ENCODE measurements at regions not wholly inside any gene's neighbourhood (a gene's known extent, or its start where the extent isn't known, plus 50 kb on each side); places are given as distances from the start of the nearest gene placed in this dataset.

DNA sequence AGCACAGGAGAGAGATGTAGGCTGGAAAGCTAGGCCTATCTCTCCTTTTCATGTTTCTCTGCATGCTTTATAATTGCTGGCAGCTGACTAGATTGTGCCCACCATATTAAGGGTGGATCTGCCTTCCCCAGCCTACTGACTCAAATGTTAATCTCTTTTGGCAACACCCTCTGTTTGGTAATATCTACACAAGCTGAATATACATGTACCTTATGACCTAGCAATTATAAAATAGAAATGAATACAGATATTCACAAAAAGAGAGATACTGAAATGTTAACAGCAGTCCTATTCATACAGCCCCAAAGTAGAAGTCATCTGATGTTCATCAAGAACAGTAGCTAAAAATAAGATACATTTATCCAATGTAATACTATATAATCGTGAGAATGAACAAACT, 429.6 kb downstream of the EPM2A start:
- no peak for DNase-seq

DNA sequence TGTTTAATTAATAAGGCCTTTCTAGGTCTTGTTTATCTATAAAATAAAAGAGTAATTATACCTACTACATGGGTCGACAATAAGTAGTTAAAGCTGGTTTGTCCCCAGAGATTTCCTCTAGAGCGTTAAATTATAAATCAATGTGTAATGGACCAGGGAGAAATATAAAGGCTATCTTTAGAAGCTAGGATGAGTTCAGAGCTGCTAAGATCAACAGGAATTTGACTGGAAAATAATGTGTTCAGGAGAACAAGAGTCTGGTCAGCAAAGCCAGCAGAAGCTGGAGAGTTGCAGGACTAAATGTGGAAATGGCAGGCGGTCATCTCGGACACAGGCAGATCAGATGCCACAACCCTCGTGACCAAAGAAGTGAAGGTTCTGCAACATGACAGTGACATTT, 428.8 kb downstream of the EPM2A start:
- DNase-seq = no peak

DNA sequence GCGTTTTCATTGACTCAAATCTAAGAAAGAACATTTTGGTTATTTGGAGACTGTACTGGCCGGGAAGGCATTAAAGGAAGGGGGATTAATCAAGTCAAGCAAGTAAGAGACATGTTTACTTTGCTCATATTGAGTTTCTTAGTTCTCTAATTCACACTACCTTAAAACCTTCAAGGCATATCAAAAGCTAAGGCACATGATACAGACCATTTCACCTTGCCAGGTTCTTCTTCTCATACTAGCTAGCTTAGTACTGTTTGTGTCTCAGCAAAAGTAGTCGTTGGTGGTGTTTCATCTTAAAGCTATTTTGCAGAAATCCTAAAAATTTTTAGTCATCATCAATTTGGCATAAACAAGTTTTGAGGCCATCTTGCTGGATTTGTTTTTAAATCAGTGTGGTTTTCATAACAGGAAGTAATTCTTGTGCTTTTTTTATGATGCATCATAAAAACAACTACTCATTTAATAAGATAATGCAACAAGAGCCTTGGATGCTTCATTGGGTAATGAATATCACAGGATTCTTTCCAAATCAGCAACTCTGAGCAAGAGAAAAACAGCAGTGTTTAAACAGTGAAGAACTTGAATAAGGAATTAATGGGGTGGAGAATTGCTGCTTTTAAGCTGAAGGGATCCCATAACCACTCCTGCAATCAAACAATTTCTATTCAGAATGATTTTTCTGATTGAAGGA, 425.3 kb downstream of the EPM2A start:
- DNase-seq = no peak

DNA sequence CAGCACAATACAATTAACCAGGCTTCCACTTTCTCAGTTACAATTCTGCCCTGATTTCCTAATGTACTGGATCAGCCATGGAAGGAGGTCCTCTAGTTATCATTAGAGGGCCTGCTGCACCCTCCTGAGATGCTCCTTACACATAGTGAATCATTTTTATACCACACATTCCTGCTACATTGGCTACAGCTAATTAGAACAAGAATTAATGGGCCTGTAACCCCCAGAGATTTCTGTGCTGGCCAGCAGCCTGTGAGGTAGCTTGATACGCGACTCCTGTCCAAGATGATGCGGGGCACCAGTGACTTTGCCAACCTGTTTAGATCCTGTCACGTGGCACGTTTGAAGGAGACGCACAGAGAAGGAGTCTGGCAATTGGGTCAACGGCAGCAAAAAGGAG, 422.8 kb downstream of the EPM2A start:
- DNase-seq = no peak

DNA sequence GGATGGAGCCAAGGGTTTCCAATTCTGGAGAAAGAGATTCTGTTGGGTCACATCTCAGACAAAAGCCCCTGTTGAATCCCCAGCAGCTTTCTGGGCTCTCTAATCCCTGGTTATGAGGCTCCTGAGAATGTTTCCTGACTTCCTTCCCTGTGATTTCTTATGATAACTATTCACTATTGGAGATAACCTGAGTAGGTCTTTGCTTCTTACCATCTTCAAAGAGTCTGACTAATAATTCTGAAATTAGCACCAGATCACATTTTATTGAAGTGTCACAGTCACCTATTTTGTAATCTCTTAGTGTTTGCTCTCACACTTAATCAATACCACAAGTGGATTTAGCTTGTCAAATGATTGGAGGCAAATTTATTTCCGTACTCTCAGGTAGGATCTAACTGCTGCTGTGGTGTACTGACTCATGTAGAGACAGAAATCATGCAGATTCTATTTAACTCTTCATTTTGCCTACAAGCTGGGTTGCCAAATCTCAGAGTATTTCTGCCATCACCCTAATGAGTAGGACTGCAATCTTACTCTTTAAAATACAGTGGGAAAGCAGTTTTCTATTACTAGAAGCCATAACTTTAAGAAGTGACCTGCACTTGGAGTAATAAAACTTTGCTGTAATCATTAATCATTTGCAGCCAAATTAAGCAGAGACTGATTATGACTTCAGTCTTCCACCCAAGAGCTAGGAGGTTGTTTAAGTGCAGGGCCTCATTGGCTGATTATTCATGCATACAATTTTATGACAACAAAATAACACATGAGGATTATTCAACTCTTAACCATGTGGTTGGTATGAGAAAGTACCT, 422.1 kb downstream of the EPM2A start:
- DNase-seq = no peak

DNA sequence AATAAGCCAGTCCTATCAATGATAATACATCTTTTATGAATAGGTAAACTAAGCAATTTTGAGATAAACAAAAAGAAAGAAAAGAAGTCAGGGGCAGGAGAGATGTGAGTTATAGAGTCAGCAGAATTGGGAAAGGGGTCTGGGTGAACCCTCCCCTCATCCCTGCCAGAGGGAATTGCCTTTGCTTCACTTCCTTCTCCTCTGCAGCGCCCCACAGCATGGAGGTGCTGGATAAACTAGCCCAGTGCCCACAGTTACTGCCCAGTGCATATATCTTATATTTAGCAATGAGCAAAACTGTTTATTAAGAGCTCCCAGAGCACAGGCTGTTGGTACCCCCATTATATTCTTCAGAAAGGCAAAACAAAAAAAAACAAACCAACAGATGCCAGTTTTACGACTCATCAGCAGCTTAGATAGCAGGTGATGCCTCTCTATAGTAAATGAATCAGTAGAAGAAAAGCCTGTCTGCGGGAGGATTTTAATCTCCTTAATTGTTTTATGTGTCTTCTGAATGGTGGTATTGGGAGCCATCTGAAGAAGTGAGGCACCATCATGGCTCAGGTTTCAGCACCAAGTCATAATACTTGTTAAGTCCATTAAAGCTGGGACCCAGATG, 419.2 kb downstream of the EPM2A start:
- no peak for DNase-seq

DNA sequence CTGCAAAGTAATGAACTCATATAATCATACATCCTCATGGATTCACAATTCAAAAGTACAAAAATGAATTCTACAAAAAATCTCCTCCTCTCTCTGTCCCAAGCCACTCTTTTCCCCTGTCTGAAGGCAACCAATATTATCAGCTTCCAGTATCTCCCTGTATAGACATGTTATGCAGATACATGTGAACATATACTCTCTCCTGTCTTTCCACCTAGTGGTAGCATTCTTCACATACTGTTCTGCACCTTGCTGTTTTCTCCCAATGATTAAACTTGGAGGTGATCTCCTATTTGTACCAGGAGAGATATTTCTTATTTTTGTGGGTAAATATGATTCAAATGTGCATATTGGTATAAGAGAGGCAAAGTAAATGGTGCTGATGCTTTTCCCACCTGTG, 416.4 kb downstream of the EPM2A start:
- DNase-seq = no peak

DNA sequence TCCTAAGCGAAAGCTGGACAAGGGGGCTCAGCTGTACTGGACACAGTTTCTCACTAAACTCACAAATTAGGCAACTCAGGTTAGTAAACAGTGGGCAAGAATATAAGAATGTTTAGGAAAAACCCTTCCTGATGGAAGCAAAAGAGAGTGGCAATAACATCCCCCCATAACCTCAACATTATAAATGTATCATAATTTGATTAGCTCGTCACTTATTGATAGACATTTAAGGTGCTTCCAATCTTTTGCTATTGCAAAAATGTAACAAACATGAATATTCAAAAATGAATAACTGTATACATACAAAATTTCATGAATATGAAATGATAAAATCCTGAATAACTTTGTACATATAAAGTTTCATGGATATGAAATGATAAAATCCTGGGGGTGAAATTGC, 415.7 kb downstream of the EPM2A start:
- DNase-seq = no peak

DNA sequence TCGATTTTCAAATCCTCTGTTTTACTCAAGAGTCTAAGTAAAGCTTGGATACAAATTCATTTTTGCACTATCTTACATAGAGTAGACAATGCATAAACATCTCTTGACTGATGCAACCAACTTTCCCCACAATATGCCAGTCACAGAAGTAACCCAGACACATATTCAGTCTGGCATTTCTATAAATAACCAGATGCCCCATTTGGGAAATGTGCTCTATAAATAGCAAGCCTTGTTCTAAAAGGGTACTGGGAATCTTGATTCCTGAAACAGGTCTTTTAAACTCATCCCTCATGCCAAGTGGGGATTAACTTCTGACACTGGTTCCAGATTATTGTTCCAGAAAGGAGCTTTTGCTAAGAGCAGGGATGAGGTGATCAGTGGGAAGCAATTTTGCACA, 411.7 kb downstream of the EPM2A start:
- no peak for DNase-seq

DNA sequence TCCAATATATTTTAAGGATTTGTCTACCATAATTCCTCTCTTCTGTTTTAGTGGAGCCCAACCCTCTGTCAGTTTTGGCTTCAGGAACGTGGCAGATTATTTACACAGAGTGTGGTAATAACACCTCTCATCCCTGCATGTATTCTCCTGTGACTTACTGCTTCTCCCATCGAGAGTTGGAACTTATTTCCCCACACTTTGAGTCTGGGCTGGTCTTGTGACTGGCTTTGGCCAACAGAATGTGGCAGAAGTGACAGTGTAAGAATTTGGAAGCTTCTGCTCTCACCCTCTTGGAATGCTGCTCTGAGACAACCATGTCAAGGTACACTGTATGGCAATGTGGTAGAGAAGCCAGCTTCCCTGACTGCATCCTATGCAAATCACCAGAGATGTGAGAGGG, 407.7 kb downstream of the EPM2A start:
- no peak for DNase-seq

DNA sequence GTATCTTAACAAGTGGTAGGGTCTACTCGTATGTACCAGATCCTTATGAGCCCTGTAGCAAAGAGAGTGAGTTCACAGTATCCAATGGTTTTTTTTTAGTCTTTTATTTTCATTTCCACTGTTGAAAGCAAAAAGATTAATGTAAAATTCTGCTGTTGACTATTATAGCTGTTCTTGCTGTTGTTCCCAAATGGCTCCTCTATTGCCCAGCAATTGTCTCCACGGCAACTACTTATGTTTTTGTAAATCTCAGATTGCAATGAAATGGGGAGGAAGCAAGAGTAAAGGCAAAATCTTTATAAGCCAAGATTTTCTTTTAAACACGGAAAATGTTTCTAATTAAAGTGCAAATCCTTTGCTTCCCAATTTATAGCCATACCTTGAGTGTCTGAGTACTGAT, 406.1 kb downstream of the EPM2A start:
- DNase-seq = no peak

DNA sequence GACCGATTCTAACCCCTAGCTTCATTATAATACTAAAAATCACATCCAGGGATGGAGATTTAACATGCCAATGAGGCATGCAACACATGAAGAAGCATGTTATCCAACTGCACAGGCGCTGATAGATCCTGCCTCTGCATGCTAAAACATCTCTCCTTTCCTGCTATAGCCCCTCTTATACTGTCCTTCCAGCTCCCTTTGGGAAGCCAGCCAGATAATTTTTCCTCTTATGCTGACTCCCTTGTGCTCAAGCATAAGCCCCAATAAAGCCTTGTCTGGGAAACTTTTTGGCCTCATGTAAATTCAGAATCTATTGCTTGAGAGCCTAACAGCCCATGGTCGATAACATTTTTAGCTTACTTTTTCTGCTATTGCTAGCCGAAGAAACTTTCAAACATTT, 404.3 kb downstream of the EPM2A start:
- no peak for DNase-seq

DNA sequence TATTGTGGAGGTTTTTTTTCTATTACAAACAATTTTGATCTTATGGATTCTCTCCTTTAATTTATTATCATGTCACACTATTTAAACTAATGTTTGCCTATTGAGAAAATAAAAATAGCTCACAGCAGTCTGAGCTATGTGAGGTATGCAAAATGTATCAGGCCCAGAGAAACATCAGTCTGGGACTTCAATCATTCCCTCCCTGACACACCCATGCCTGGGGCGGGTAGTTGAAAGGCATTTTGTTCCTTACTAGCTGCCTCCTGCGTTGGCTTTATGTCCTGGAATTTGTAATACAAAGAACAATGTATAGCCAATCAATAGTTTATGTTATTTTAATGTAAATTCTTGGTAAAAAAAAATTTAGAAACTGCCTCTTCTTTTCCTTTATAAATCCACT, 403.3 kb downstream of the EPM2A start:
- DNase-seq = no peak

DNA sequence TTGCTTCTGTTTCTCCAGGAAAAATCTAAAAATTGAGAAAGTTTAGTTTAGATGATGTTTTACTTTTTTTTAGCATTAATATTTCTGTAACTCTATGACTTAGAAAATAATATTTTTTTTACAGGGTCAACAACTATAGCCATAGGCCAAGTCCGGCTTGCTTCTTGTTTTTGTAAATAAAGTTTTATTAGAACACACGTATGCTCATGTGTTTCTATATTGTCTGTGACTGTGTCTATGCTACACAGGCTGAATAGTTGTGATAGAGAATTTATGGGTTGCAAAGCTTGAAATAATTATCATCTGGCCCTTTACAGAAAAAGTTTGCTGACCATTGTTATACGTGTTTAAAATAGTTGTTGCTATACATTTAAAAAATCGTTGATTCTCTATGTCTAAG, 399.2 kb downstream of the EPM2A start:
- DNase-seq = no peak

DNA sequence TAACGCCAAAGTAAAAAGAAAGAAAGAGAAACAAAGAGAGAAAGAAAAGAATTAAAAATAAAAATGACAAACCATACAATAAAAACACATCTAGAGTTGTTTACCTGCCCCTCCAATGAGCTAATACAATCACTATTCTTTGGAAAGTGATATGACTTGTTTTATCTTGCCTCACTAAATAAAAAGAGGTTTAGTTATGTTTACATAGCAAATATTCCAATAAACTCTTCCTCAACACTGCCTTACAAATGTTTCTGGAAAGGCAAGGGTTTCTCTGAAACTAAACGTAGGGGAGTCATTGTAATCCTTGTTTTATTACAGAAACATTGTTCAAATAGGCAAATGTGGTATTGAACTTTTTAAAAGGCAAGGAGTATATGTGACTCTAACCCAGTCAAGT, 396.2 kb downstream of the EPM2A start:
- DNase-seq = no peak

DNA sequence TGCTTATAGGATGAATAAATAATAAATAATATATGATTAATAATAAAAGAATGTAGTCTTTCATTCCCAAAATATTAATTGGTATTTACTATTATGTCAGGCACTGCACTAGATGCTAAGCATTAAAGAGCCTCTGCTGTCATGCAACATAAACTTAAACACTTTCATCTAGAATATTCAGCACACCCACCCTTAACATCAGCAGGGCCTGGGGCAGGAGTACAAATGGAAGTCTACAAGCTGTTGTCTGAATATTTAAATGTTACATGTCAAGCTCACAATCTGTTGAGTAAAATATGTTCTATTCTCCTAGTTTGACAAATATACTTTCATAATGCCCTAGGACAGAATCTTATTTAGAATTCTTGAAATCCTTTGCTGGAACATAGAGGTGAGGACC, 395.1 kb downstream of the EPM2A start:
- no peak for DNase-seq

DNA sequence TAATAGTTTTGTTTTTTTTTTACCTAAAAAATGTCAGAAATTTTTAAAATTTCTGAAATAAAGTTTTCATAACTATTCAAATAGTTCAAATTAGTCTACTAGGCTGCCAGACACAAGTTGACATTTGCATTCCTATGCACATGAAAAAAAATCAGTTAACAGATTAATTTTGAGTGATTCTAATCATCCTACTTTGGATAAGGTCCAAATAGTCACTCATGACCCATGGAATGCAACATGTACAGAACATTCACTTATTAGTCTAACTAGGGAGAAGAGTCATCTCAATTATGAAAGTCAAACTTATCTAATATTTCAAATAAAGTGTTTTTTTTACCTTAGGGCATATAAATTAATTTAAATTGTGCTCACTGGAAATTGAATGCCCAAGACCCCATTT, 390.2 kb downstream of the EPM2A start:
- no peak for DNase-seq

DNA sequence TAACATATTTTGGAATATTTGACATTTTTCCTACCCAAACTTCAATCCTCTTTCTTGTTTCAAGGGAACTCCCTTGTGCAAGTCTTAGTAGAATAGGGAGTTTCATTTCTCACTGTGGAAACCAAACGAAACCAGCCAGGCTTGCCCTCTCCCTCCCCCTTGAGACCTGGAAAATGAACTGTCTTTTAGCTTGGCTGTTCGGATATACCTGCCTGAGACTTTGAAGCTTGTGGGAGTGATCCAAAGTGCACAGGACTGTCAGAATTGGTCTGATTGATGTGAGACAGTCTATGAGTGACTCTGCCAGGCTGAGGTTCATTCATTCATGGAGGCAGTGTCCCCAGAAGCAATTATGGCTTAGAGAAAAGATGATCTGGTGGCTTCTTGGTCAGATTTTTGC, 388.1 kb downstream of the EPM2A start:
- DNase-seq = no peak

DNA sequence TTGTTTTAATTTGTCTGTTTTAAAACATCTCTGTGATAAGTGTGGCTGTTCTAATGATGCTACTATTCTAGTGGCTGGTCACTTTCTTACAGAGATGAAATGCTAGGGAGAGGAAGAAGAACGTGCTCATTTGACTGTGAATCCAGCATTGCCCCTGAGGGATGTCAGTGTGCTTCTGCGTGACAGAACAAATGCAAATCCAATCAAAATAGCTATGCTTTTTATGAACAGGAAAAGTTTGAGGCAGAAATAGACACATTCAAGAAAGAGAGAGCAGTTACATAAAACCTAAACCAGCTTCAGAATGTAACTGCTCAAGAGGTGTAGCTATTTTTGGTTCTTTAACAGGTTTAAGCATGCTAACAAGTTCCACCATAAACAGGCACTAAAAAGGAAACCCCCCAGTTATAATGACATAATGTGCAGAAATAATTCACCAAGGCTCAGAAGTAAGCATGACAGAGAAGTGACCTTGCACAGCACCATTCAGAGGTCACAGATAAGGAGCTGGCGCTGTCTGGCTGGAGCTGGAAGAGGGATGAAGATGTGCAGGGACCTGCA, 385.3 kb downstream of the EPM2A start:
- DNase-seq = no peak

DNA sequence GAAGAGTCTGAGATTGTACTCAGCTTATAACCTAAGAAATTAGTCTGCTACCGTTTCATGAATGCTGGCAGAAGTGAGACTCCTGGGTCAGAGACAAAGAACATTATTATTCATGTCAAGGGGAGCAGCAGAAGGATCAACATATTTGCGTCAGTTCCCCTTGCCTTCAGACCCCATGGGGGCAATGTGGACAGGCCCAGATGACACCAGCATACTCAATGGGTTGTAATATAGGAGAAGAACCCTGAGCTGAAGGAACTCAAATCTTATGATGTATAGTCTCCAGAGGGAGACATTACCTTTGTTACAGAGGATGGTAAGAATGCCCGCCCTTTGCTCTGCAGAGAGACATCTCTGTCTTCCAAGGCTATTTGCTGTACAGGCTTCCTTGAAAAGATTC, 384.4 kb downstream of the EPM2A start:
- DNase-seq = no peak

DNA sequence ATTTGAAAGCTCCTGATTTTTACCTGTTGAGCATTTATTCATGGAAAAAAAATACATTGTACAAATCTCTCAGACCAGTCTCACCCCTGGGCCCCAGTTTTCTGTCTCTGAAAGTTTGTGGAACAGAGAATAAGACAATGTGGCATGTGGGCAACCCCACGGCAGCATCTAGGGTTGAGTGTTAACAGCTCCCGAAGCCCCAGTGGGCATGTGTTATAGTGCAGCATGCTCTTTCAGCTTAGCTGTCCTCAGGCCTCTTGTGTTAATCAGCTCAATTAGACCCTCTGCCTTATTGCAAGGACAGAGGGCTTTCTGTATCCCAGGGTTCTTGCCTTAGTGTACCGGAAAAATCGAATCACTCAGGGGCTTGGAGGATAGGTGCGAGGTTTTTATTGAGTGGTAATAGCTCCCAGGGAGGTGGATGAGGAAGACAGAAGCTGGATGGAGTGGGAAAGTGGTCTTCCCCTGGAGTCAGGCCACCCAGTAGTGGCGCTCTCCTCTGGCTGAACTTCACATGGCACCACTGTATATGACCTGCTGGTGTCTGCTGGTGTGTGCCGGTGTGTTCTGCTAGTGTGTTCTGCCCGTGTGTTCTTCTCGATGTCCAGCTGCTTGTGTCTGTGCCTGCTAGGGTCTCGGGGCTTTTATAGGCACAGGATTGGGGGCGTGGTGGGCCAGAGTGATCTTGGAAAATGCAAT, 382.8 kb downstream of the EPM2A start:
- no peak for DNase-seq

DNA sequence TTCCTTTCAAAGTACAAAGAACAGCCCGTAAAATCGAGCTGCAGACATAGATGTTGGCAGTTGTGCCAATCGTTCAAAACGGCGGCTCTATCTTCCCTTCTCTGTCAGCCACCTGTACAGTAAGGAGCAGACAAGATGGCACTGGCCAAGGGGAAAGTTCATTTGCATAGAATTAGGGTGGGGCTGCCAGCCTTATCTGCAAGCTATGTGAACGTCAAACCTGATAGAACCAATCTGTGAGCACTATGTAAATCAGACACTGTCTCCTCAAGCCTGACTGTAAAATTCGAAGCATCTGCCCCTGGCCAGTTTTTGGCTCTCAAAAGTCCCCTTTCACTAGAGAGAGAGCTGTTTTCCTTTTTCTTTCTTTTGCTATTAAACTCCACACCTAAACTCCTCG, 374.5 kb downstream of the EPM2A start:
- no peak for DNase-seq

DNA sequence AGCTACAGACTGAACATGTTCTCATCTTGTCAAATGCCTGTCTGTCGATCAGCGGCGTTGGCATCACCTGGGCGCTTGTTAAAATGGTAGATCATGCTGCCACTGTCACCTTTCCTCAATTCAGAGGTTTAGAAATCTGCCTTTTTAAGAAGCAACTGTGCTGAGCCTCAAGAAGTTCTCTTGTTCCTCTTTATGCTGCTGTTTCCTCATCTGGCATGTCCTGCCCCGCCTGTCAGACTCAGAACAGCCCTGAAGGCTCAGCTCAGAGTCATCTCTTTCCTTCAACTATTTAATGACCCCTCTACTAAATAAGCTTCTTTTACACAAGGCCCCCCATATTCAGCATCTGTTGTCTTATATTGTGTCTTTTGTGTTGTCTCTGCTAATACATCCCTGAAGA, 368.2 kb downstream of the EPM2A start:
- DNase-seq = no peak

Data from CD4-positive, alpha-beta T cell treated with Interleukin-1 beta for 1 hour (primary cell).